ENCODE measurements at regions not wholly inside any gene's neighbourhood (a gene's known extent, or its start where the extent isn't known, plus 50 kb on each side); places are given as distances from the start of the nearest gene placed in this dataset.

- TF ChIP-seq ATF2 (IDR thresholded peaks at IDR 0.05; ENCODE audit: low read length), result no peak
- no peak for TF ChIP-seq POLR2AphosphoS5 (IDR thresholded peaks at IDR 0.05; ENCODE audit: low read depth, low read length)
- no peak for TF ChIP-seq BACH1 (IDR thresholded peaks at IDR 0.05; ENCODE audit: low read length)
- no peak for TF ChIP-seq SUZ12 (IDR thresholded peaks at IDR 0.05; ENCODE audit: low read length)
These were observed 142.4 kb downstream of the ICE1 start (continued) for GRCh38 chr5:5564898-5565297.

All from H1 (cell line).